Nephron (organoid): ENCODE measurements at regions not wholly inside any gene's neighbourhood (a gene's known extent, or its start where the extent isn't known, plus 50 kb on each side); places are given as distances from the start of the nearest gene placed in this dataset.

Experiments
- H3K27ac Mint-ChIP-seq, 3 experiments: 2 replicates each; pipeline ENCODE4 v1.8.0; 2020; ENCODE audit warnings: mixed read lengths in 3 of 3, mild to moderate bottlenecking in 2 of 3, moderate library complexity in 1 of 3
- H3K27me3 Mint-ChIP-seq: 2 replicates; pipeline ENCODE4 v1.8.0; 2021; ENCODE audit warnings: low read depth, mild to moderate bottlenecking, moderate library complexity, mixed read lengths
- H3K36me3 Mint-ChIP-seq: 2 replicates; pipeline ENCODE4 v1.8.0; 2020; ENCODE audit warnings: low read depth, mixed read lengths
- H3K4me1 Mint-ChIP-seq: 2 replicates; pipeline ENCODE4 v1.8.0; 2020; ENCODE audit warnings: mixed read lengths
- H3K4me3 Mint-ChIP-seq, 3 experiments: 2 replicates each; pipeline ENCODE4 v1.8.0; 2020; ENCODE audit warnings: mild to moderate bottlenecking in 3 of 3, mixed read lengths in 3 of 3, moderate library complexity in 2 of 3
- H3K9me3 Mint-ChIP-seq: 2 replicates; pipeline ENCODE4 v1.8.0; 2020; ENCODE audit warnings: mixed read lengths
- TF ChIP-seq, protein P1 (sequence below), 3 experiments: fragments of 200-600 bp; sonication (generic); IDR thresholded peaks; one replicate each; pipeline ENCODE4 v1.5.0; 2021; ENCODE audit warnings: antibody characterized with exemption in 3 of 3; ENCODE audit not compliant: unreplicated experiment in 3 of 3

DNA sequence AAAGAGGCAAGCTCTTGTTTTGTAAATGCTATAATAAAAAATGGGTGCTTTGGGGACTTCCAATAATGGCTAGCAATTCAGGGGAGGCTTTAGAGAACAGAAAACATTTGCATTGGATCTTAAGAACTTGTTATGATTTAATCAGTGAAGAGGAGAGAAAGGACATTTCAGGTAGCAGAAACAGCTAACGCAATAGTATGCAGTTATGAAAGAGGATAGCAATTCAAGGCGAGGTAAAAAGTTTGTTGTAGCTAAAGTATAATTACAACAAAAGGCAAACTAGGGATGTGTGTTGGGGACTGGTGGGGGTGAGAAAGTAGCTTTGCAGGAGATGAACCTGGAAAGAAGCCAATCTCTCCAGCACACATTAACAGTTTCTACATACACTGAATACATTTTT lies 558.7 kb upstream of the SEMA6D start:
- Mint-ChIP-seq H3K4me1 (peaks cover 5% of the 10 kb centered on the region), H3K27me3 (no peaks in the 10 kb centered on the region), H3K4me3 (no peak overlapping the region), H3K9me3 (peaks cover 7% of the 10 kb centered on the region), H3K27ac (peak overlapping the region in 1 of 3 experiments; percentile 14), H3K36me3 (no peaks in the 10 kb centered on the region)
- TF ChIP-seq, protein P1, sequence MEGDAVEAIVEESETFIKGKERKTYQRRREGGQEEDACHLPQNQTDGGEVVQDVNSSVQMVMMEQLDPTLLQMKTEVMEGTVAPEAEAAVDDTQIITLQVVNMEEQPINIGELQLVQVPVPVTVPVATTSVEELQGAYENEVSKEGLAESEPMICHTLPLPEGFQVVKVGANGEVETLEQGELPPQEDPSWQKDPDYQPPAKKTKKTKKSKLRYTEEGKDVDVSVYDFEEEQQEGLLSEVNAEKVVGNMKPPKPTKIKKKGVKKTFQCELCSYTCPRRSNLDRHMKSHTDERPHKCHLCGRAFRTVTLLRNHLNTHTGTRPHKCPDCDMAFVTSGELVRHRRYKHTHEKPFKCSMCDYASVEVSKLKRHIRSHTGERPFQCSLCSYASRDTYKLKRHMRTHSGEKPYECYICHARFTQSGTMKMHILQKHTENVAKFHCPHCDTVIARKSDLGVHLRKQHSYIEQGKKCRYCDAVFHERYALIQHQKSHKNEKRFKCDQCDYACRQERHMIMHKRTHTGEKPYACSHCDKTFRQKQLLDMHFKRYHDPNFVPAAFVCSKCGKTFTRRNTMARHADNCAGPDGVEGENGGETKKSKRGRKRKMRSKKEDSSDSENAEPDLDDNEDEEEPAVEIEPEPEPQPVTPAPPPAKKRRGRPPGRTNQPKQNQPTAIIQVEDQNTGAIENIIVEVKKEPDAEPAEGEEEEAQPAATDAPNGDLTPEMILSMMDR (IDR thresholded peaks at IDR 0.05; ENCODE audit: unreplicated experiment in 3 of 3) = no peak

DNA sequence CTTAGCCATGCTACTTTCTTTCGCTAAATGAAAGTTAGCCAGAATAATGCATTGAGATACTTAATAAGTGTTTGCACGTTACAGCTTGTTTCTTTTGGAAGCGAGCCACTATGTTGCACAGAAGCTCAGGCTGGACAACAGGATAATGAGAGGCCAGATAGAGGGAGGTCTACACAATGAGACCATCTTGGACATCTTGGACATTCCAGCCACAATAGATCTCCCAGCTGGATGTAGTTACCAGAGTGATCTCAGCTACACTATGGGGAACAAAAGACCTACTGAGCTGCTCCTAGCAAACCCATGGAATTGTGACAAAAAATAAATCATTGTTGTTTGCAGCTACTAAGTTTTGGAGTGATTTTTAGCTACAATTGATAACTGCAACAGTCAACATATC lies 540.1 kb upstream of the SEMA6D start:
- Mint-ChIP-seq H3K4me3 (no peak overlapping the region), H3K27ac (no peak overlapping the region), H3K9me3 (no peaks in the 10 kb centered on the region), H3K36me3 (no peaks in the 10 kb centered on the region), H3K4me1 (no peaks in the 10 kb centered on the region), H3K27me3 (peaks cover 4% of the 10 kb centered on the region)
- TF ChIP-seq, protein P1 (IDR thresholded peaks at IDR 0.05; ENCODE audit: unreplicated experiment in 3 of 3) = no peak

DNA sequence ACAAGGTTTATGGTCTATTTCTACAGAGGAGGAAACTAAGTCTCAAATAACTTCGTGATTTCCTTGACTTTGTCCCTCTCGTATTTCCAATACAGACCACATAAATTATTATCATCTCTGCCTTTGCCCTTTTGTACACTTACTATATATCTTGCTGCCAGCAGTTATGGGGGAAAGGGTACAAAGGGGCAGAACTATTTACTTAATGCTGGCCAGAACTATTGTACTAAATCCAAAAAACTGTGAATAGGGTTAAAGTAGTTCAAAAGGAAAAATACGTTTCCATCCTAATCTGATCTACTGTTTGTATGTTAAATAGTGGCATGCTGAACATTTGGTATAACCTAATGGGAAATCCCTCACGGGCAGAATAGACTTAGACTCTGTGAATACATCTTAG lies 537.3 kb upstream of the SEMA6D start:
- TF ChIP-seq, protein P1 (IDR thresholded peaks at IDR 0.05; ENCODE audit: unreplicated experiment in 3 of 3) = no peak
- H3K4me3 Mint-ChIP-seq = no peak overlapping the region
- peaks cover 12% of the 10 kb centered on the region for H3K4me1 Mint-ChIP-seq
- peaks cover 28% of the 10 kb centered on the region for H3K27me3 Mint-ChIP-seq
- no peak overlapping the region for H3K27ac Mint-ChIP-seq
- no peaks in the 10 kb centered on the region for H3K36me3 Mint-ChIP-seq
- no peaks in the 10 kb centered on the region for H3K9me3 Mint-ChIP-seq

DNA sequence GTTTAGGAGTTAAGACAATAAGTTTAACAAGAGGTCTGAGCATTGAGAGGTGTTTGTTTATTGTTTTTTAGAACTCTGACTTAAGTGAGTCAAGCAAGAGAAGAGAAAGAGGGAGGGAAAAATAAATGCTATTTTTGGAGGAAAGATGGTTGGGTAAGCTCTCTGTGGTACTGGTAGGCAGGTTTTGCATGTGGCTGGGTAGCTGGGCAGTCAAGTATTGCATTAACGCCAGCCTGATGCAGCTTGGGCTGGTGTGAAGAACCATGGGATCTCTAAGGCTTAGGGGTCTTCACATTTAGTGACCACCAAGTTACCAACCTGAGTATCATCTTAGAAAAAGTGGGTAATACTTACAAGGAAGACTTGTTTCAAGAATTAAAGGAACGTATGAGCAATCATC lies 534.5 kb upstream of the SEMA6D start:
- TF ChIP-seq, protein P1 (IDR thresholded peaks at IDR 0.05; ENCODE audit: unreplicated experiment in 3 of 3) = no peak
- H3K36me3 Mint-ChIP-seq = no peaks in the 10 kb centered on the region
- no peaks in the 10 kb centered on the region for H3K9me3 Mint-ChIP-seq
- H3K27me3 Mint-ChIP-seq = peaks cover 49% of the 10 kb centered on the region
- H3K4me1 Mint-ChIP-seq = peaks cover 28% of the 10 kb centered on the region
- H3K27ac Mint-ChIP-seq = no peak overlapping the region
- peak overlapping the region; percentile 92 to 95 (median 93) for H3K4me3 Mint-ChIP-seq

DNA sequence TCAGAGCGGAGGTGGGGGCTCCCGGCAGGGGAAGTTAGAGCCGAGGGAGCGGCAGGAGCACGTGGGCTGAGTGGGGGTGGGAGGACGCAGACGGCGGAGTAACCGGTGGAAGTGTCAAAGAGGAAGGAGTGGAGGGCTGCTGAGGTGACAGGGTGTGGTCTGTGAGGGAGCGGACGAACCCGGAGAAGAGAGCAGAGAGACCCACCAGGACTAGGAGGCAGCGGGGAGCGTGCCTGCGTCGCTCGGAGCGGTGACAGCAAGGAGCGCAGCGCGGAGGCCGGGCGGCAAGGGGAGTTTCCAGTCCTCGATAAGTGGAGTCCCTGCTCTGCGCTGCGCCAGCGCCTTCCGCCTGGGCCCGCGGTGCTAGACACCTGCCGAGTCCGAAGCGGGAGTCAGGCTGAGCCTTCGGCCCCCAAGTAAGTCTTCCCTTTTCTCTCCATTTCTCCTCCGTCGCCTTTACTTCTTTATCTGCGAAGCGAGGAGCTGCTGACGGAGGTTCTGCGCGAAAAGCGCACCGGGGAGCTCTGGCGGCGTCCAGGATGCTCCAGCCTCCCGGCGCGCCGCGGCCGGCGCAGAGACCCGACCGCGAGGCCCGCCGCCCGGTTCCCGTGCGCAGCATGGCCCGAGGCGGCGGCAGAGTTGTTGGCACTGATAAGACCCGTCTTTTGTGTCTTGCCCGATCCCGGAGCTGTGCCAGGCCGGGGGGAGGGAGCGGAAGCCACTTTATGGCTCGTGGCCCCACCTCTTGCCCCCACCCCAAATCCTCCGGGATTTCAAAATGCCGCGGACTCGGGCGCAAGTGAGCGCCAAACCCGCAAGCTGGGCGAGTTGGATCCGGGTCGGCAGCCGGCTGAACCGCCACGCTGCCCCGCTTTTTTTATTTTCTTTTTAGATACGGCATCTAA lies 533.0 kb upstream of the SEMA6D start:
- H3K9me3 Mint-ChIP-seq = no peaks in the 10 kb centered on the region
- peaks cover 32% of the 10 kb centered on the region for H3K4me1 Mint-ChIP-seq
- no peaks in the 10 kb centered on the region for H3K36me3 Mint-ChIP-seq
- peak overlapping the region in 2 of 3 experiments; percentile 10 to 82 for H3K27ac Mint-ChIP-seq
- H3K27me3 Mint-ChIP-seq = peaks cover 47% of the 10 kb centered on the region
- TF ChIP-seq, protein P1 (IDR thresholded peaks at IDR 0.05; ENCODE audit: unreplicated experiment in 3 of 3) = no peak
- H3K4me3 Mint-ChIP-seq = peak overlapping the region; percentile 92 to 95 (median 93)
